H1 (cell line): ENCODE measurements at regions not wholly inside any gene's neighbourhood (a gene's known extent, or its start where the extent isn't known, plus 50 kb on each side); places are given as distances from the start of the nearest gene placed in this dataset.

Experiments used
- ASH2L ChIP-seq: fragments of 200-600, 300-600 bp; sonication (generic); IDR thresholded peaks from one replicate; pipeline ENCODE4 v1.7.1; 2017; ENCODE audit warnings: low read length
- RAD21 ChIP-seq, 2 experiments: IDR thresholded peaks in 1 of 2; conservative IDR thresholded peaks in 1 of 2; 2 replicates each; pipeline ENCODE4 v1.6.1; 2011; ENCODE audit warnings: low read depth in 2 of 2, low read length in 2 of 2, improper control_type of control experiment in 1 of 2, inconsistent platforms in 1 of 2, mild to moderate bottlenecking in 1 of 2, moderate library complexity in 1 of 2
- SIX5 ChIP-seq: IDR thresholded peaks from 2 replicates; pipeline ENCODE4 v1.6.1; 2011; ENCODE audit warnings: mild to moderate bottlenecking, low read depth, low read length
- SUZ12 ChIP-seq: fragments of 200-600 bp; sonication (generic); IDR thresholded peaks from 2 replicates; pipeline ENCODE4 v1.6.1; 2012; ENCODE audit warnings: mild to moderate bottlenecking, inconsistent platforms, low read length, moderate library complexity, mixed read lengths
- TF ChIP-seq, protein P1 (sequence below): fragments of 300-600 bp; sonication (generic); IDR thresholded peaks from 2 replicates; pipeline ENCODE4 v1.7.1; 2012; ENCODE audit warnings: low read length, moderate library complexity, mild to moderate bottlenecking, inconsistent platforms; ENCODE audit not compliant: insufficient replicate concordance

DNA sequence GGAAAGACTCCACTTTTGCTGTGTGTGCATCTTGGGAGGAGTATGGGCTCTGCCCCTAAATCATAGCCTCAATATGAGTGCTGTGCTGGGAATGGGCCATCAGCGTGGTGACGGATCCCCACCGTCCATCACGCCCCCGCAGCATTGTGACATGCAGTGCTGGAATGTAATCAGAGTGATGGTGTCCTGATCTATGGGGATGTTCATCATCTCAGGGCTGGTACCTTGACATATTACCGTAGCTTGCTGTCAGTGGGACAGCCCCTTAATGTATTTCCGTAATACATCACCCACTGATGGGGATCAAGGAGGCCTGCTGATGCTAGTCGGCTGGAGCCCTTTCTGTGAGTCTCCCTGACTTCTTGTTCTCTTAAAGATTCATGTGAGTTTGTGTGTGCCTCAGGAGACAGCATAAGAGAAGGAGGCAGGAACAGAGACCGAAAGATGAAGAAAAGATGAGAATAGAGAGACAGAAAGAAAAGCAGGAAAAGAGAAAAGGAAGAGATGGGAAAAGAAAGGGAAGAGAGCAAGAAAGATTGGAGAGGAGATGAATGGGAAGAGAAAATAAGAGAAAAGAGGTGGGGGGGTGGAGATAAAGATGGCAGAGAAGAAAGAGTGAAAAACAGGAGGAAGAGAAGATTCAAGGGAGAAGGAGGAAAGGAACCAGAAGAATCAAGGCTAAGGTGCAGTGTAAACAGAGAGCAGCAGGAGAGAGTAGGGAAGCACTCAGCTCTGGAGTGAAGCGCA is 183.7 kb downstream of the RPLP1 start (continued):
- TF ChIP-seq, protein P1, sequence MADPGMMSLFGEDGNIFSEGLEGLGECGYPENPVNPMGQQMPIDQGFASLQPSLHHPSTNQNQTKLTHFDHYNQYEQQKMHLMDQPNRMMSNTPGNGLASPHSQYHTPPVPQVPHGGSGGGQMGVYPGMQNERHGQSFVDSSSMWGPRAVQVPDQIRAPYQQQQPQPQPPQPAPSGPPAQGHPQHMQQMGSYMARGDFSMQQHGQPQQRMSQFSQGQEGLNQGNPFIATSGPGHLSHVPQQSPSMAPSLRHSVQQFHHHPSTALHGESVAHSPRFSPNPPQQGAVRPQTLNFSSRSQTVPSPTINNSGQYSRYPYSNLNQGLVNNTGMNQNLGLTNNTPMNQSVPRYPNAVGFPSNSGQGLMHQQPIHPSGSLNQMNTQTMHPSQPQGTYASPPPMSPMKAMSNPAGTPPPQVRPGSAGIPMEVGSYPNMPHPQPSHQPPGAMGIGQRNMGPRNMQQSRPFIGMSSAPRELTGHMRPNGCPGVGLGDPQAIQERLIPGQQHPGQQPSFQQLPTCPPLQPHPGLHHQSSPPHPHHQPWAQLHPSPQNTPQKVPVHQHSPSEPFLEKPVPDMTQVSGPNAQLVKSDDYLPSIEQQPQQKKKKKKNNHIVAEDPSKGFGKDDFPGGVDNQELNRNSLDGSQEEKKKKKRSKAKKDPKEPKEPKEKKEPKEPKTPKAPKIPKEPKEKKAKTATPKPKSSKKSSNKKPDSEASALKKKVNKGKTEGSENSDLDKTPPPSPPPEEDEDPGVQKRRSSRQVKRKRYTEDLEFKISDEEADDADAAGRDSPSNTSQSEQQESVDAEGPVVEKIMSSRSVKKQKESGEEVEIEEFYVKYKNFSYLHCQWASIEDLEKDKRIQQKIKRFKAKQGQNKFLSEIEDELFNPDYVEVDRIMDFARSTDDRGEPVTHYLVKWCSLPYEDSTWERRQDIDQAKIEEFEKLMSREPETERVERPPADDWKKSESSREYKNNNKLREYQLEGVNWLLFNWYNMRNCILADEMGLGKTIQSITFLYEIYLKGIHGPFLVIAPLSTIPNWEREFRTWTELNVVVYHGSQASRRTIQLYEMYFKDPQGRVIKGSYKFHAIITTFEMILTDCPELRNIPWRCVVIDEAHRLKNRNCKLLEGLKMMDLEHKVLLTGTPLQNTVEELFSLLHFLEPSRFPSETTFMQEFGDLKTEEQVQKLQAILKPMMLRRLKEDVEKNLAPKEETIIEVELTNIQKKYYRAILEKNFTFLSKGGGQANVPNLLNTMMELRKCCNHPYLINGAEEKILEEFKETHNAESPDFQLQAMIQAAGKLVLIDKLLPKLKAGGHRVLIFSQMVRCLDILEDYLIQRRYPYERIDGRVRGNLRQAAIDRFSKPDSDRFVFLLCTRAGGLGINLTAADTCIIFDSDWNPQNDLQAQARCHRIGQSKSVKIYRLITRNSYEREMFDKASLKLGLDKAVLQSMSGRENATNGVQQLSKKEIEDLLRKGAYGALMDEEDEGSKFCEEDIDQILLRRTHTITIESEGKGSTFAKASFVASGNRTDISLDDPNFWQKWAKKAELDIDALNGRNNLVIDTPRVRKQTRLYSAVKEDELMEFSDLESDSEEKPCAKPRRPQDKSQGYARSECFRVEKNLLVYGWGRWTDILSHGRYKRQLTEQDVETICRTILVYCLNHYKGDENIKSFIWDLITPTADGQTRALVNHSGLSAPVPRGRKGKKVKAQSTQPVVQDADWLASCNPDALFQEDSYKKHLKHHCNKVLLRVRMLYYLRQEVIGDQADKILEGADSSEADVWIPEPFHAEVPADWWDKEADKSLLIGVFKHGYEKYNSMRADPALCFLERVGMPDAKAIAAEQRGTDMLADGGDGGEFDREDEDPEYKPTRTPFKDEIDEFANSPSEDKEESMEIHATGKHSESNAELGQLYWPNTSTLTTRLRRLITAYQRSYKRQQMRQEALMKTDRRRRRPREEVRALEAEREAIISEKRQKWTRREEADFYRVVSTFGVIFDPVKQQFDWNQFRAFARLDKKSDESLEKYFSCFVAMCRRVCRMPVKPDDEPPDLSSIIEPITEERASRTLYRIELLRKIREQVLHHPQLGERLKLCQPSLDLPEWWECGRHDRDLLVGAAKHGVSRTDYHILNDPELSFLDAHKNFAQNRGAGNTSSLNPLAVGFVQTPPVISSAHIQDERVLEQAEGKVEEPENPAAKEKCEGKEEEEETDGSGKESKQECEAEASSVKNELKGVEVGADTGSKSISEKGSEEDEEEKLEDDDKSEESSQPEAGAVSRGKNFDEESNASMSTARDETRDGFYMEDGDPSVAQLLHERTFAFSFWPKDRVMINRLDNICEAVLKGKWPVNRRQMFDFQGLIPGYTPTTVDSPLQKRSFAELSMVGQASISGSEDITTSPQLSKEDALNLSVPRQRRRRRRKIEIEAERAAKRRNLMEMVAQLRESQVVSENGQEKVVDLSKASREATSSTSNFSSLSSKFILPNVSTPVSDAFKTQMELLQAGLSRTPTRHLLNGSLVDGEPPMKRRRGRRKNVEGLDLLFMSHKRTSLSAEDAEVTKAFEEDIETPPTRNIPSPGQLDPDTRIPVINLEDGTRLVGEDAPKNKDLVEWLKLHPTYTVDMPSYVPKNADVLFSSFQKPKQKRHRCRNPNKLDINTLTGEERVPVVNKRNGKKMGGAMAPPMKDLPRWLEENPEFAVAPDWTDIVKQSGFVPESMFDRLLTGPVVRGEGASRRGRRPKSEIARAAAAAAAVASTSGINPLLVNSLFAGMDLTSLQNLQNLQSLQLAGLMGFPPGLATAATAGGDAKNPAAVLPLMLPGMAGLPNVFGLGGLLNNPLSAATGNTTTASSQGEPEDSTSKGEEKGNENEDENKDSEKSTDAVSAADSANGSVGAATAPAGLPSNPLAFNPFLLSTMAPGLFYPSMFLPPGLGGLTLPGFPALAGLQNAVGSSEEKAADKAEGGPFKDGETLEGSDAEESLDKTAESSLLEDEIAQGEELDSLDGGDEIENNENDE = no peak
- no peak for TF ChIP-seq ASH2L
- no peak for TF ChIP-seq SUZ12
- TF ChIP-seq RAD21 (IDR thresholded peaks at IDR 0.05 in 1 of 2, conservative IDR thresholded peaks at IDR 0.05 in 1 of 2; ENCODE audit: low read depth in 2 of 2, low read length in 2 of 2) = no peak
- no peak for TF ChIP-seq SIX5
